ENCODE measurements at regions not wholly inside any gene's neighbourhood (a gene's known extent, or its start where the extent isn't known, plus 50 kb on each side); places are given as distances from the start of the nearest gene placed in this dataset.

DNA sequence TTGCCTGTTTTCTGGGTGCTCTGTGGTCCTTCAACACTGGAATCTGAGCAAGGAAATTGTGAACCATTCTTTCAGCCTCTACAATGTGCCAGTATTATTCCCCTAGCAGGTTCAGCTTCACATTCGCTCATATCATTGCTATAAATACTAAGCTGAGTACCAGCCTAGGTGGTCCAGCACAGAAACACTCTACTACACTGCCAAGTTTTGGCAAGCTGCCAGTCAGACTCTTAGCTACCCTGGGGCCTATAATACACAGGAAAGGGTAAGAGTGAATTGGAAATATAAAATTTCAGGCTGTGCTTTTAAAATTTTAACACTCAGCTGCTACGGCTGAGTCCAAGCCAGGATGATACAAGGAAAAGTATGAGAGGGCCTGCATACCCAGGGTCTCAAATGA is 49.9 kb upstream of the PPP1R3A start:
- no peaks in the 10 kb centered on the region for H3K9me3 ChIP-seq
- TF ChIP-seq, protein P1, sequence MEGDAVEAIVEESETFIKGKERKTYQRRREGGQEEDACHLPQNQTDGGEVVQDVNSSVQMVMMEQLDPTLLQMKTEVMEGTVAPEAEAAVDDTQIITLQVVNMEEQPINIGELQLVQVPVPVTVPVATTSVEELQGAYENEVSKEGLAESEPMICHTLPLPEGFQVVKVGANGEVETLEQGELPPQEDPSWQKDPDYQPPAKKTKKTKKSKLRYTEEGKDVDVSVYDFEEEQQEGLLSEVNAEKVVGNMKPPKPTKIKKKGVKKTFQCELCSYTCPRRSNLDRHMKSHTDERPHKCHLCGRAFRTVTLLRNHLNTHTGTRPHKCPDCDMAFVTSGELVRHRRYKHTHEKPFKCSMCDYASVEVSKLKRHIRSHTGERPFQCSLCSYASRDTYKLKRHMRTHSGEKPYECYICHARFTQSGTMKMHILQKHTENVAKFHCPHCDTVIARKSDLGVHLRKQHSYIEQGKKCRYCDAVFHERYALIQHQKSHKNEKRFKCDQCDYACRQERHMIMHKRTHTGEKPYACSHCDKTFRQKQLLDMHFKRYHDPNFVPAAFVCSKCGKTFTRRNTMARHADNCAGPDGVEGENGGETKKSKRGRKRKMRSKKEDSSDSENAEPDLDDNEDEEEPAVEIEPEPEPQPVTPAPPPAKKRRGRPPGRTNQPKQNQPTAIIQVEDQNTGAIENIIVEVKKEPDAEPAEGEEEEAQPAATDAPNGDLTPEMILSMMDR (IDR thresholded peaks at IDR 0.05), result no peak
- TF ChIP-seq POLR2AphosphoS5 (IDR thresholded peaks at IDR 0.05) (no peak), POLR2A (IDR thresholded peaks at IDR 0.05) (no peak)
- H3K27me3 ChIP-seq (replicated peaks; ENCODE audit: insufficient read depth), result no peaks in the 10 kb centered on the region
- no peak overlapping the region for H3K4me3 ChIP-seq
- no peak overlapping the region for H3K27ac ChIP-seq
- DNase-seq (ENCODE audit: low spot score), result no peak
- no peaks in the 10 kb centered on the region for H3K36me3 ChIP-seq
- intact Hi-C loops (cut with DNase I), result no loop called here
- 21% methylated on average over 2 of the region's 2 CpGs for WGBS
- H3K4me1 ChIP-seq (replicated peaks), result no peaks in the 10 kb centered on the region
